ENCODE measurements at regions not wholly inside any gene's neighbourhood (a gene's known extent, or its start where the extent isn't known, plus 50 kb on each side); places are given as distances from the start of the nearest gene placed in this dataset.

DNA sequence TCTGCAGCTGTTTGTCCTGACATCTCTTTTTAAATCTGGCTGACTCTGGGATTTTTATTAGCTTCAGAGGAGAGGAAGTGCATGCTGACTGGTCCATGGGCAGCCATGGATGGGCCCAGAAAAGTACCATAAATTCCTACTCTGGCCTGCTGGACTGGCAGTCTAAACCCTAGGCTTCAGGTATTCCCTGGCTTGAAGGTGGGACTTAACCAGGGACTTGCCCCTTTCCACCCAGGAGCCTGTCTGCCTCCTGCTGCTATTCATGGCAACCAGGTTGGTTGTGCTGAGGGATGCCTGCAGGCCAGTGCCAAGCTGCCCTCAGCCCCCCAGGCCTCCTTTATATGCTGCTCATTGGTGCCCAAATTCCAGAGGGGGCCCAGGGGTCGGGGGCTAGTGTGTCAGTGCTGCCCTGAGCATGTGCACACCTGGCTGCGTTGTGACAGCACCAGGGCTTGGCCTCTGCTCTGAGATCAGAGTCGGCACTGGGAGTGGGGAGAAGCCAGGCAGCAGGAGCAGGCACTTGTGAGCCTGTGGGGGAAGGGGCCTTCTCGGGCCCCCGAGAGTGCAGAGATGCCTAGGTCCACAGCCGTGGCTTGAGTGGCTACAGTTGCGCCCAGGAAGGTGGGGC is 195.7 kb upstream of the TFPI start (continued):
- TF ChIP-seq, protein P1, sequence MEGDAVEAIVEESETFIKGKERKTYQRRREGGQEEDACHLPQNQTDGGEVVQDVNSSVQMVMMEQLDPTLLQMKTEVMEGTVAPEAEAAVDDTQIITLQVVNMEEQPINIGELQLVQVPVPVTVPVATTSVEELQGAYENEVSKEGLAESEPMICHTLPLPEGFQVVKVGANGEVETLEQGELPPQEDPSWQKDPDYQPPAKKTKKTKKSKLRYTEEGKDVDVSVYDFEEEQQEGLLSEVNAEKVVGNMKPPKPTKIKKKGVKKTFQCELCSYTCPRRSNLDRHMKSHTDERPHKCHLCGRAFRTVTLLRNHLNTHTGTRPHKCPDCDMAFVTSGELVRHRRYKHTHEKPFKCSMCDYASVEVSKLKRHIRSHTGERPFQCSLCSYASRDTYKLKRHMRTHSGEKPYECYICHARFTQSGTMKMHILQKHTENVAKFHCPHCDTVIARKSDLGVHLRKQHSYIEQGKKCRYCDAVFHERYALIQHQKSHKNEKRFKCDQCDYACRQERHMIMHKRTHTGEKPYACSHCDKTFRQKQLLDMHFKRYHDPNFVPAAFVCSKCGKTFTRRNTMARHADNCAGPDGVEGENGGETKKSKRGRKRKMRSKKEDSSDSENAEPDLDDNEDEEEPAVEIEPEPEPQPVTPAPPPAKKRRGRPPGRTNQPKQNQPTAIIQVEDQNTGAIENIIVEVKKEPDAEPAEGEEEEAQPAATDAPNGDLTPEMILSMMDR (IDR thresholded peaks at IDR 0.05; ENCODE audit: low read depth, low read length, missing input control), result no peak
- TF ChIP-seq HNF4G (IDR thresholded peaks at IDR 0.05), result no peak
- TF ChIP-seq, protein P2, sequence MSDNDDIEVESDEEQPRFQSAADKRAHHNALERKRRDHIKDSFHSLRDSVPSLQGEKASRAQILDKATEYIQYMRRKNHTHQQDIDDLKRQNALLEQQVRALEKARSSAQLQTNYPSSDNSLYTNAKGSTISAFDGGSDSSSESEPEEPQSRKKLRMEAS (IDR thresholded peaks at IDR 0.05), result no peak
- TF ChIP-seq SP1 (IDR thresholded peaks at IDR 0.05), result no peak
- TF ChIP-seq FOXA2 (IDR thresholded peaks at IDR 0.05), result no peak
- TF ChIP-seq ZBTB33 (IDR thresholded peaks at IDR 0.05), result no peak
- TF ChIP-seq EGR1 (IDR thresholded peaks at IDR 0.05; ENCODE audit: low read depth in 2 of 2), result no peak
- TF ChIP-seq HNF4A (conservative IDR thresholded peaks at IDR 0.05), result no peak
- no peak for TF ChIP-seq FOXA1 (IDR thresholded peaks at IDR 0.05)

GRCh38 chr2:187768995-187769394 is 214.8 kb upstream of the TFPI start:
- peaks cover 0 to 2% (median 0%) of the 10 kb centered on the region in 4 donors for H3K9me3 ChIP-seq (ENCODE audit: control insufficient read depth in 4 of 4, low read length in 3 of 4)
- no peak for TF ChIP-seq HNF4G (IDR thresholded peaks at IDR 0.05)
- TF ChIP-seq, protein P3, sequence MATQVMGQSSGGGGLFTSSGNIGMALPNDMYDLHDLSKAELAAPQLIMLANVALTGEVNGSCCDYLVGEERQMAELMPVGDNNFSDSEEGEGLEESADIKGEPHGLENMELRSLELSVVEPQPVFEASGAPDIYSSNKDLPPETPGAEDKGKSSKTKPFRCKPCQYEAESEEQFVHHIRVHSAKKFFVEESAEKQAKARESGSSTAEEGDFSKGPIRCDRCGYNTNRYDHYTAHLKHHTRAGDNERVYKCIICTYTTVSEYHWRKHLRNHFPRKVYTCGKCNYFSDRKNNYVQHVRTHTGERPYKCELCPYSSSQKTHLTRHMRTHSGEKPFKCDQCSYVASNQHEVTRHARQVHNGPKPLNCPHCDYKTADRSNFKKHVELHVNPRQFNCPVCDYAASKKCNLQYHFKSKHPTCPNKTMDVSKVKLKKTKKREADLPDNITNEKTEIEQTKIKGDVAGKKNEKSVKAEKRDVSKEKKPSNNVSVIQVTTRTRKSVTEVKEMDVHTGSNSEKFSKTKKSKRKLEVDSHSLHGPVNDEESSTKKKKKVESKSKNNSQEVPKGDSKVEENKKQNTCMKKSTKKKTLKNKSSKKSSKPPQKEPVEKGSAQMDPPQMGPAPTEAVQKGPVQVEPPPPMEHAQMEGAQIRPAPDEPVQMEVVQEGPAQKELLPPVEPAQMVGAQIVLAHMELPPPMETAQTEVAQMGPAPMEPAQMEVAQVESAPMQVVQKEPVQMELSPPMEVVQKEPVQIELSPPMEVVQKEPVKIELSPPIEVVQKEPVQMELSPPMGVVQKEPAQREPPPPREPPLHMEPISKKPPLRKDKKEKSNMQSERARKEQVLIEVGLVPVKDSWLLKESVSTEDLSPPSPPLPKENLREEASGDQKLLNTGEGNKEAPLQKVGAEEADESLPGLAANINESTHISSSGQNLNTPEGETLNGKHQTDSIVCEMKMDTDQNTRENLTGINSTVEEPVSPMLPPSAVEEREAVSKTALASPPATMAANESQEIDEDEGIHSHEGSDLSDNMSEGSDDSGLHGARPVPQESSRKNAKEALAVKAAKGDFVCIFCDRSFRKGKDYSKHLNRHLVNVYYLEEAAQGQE (IDR thresholded peaks at IDR 0.05), result no peak
- TF ChIP-seq, protein P2 (IDR thresholded peaks at IDR 0.05), result no peak
- no peak for TF ChIP-seq FOXA1 (IDR thresholded peaks at IDR 0.05)
- no peak for TF ChIP-seq ATF3 (IDR thresholded peaks at IDR 0.05)
- no peak for TF ChIP-seq ZBTB33 (IDR thresholded peaks at IDR 0.05)
- no peak for TF ChIP-seq EGR1 (IDR thresholded peaks at IDR 0.05; ENCODE audit: low read depth in 2 of 2)
- TF ChIP-seq HNF4A (conservative IDR thresholded peaks at IDR 0.05), result no peak
- TF ChIP-seq SP1 (IDR thresholded peaks at IDR 0.05), result no peak
- TF ChIP-seq RXRA (IDR thresholded peaks at IDR 0.05), result no peak
- TF ChIP-seq, protein P1 (IDR thresholded peaks at IDR 0.05; ENCODE audit: low read depth, low read length, missing input control), result no peak
- no peak for TF ChIP-seq GABPA (IDR thresholded peaks at IDR 0.05 in 1 of 2, conservative IDR thresholded peaks at IDR 0.05 in 1 of 2)
- TF ChIP-seq NR2F2 (IDR thresholded peaks at IDR 0.05), result no peak
- TF ChIP-seq FOXA2 (IDR thresholded peaks at IDR 0.05), result no peak
- TF ChIP-seq JUND (IDR thresholded peaks at IDR 0.05), result no peak
- TF ChIP-seq RAD21 (IDR thresholded peaks at IDR 0.05), result no peak
- no peak for TF ChIP-seq YY1 (IDR thresholded peaks at IDR 0.05)
- TF ChIP-seq TAF1 (conservative IDR thresholded peaks at IDR 0.05), result no peak
- no peaks in the 10 kb centered on the region for H3K27me3 ChIP-seq (ENCODE audit: control insufficient read depth in 4 of 4, insufficient read depth in 4 of 4, low read length in 3 of 4)
- no peaks in the 10 kb centered on the region for H3K4me1 ChIP-seq (ENCODE audit: control insufficient read depth in 4 of 4, insufficient read depth in 4 of 4, low read length in 3 of 4)
- H3K27ac ChIP-seq (ENCODE audit: low read depth in 1 of 2, low read length in 2 of 2), result no peak overlapping the region
- no peak overlapping the region for H3K9ac ChIP-seq (ENCODE audit: low read depth in 1 of 2, low read length in 2 of 2)
- no peak overlapping the region for H3K4me3 ChIP-seq (ENCODE audit: low read depth in 1 of 3, low read length in 3 of 3)
- WGBS, result 89% methylated on average over 4 of the region's 4 CpGs
- H3K36me3 ChIP-seq (ENCODE audit: control insufficient read depth in 4 of 4, insufficient read depth in 3 of 4, low read depth in 1 of 4, low read length in 3 of 4), result no peaks in the 10 kb centered on the region
- DNase-seq (ENCODE audit: low spot score), result no peak

Data from liver (tissue), 8 donors.